Endodermal cell (in vitro differentiated cells): ENCODE measurements at regions not wholly inside any gene's neighbourhood (a gene's known extent, or its start where the extent isn't known, plus 50 kb on each side); places are given as distances from the start of the nearest gene placed in this dataset.

ENCODE experiments used
- DNase-seq: peaks from one replicate; pipeline ENCODE4 v3.0.0-alpha.2; 2017
- H3K27ac ChIP-seq: 2 replicates; pipeline ENCODE4 v1.5.1; 2013; ENCODE audit warnings: mild to moderate bottlenecking, low read depth, low read length, moderate library complexity
- H3K27me3 ChIP-seq: 2 replicates; pipeline ENCODE4 v1.6.1; 2013; ENCODE audit warnings: mild to moderate bottlenecking, low read length, moderate library complexity; ENCODE audit not compliant: insufficient read depth, control insufficient read depth, poor library complexity, severe bottlenecking
- H3K36me3 ChIP-seq: 2 replicates; pipeline ENCODE4 v1.7.0; 2013; ENCODE audit warnings: mild to moderate bottlenecking, low read length, moderate library complexity; ENCODE audit not compliant: control insufficient read depth, insufficient read depth
- H3K4me1 ChIP-seq: one replicate; pipeline ENCODE4 v1.7.0; 2013; ENCODE audit warnings: low read length; ENCODE audit not compliant: control insufficient read depth, insufficient read depth
- H3K4me3 ChIP-seq: 2 replicates; pipeline ENCODE4 v1.5.1; 2013; ENCODE audit warnings: mild to moderate bottlenecking, low read length, moderate library complexity
- H3K9ac ChIP-seq: 2 replicates; pipeline ENCODE4 v1.6.1; 2013; ENCODE audit warnings: mild to moderate bottlenecking, low read length, moderate library complexity; ENCODE audit not compliant: poor library complexity, severe bottlenecking; ENCODE audit errors: extremely low read depth
- H3K9me3 ChIP-seq: 2 replicates; pipeline ENCODE4 v1.6.1; 2013; ENCODE audit warnings: mild to moderate bottlenecking, low read length, moderate library complexity; ENCODE audit not compliant: control insufficient read depth
- H3K27ac Mint-ChIP-seq: 2 replicates; pipeline ENCODE4 v1.8.0; 2020; ENCODE audit warnings: mixed read lengths
- H3K27me3 Mint-ChIP-seq: 2 replicates; pipeline ENCODE4 v1.8.0; 2021; ENCODE audit warnings: mild to moderate bottlenecking, mixed read lengths; ENCODE audit not compliant: insufficient read depth
- H3K36me3 Mint-ChIP-seq: 2 replicates; pipeline ENCODE4 v1.8.0; 2020; ENCODE audit warnings: low read depth, mixed read lengths
- H3K4me1 Mint-ChIP-seq: 2 replicates; pipeline ENCODE4 v1.8.0; 2020; ENCODE audit warnings: mixed read lengths
- H3K4me3 Mint-ChIP-seq: 2 replicates; pipeline ENCODE4 v1.8.0; 2020; ENCODE audit warnings: mild to moderate bottlenecking, moderate library complexity, mixed read lengths
- H3K9me3 Mint-ChIP-seq: 2 replicates; pipeline ENCODE4 v1.8.0; 2020; ENCODE audit warnings: mild to moderate bottlenecking, mixed read lengths
- CTCF ChIP-seq: fragments of 200-600 bp; sonication (generic); conservative IDR thresholded peaks from 2 replicates; pipeline ENCODE4 v1.5.0; 2021; ENCODE audit warnings: antibody characterized with exemption, mild to moderate bottlenecking
- WGBS, 2 experiments: methylation state at CpG; one replicate each; pipeline versions ENCODE4 v1.1.5 to v1.1.7; 2013; ENCODE audit warnings: missing lambda C conversion rate in 2 of 2, mixed read lengths in 1 of 2; ENCODE audit not compliant: insufficient coverage in 1 of 2, insufficient read length in 1 of 2; 5-methylcytosine and 5-hydroxymethylcytosine counted together

GRCh38 chr5:175599210-175599609 lies 58.7 kb upstream of the HRH2 start:
- Mint-ChIP-seq H3K36me3 (no peaks in the 10 kb centered on the region), H3K27me3 (no peaks in the 10 kb centered on the region), H3K4me3 (no peak overlapping the region), H3K9me3 (peaks cover 3% of the 10 kb centered on the region), H3K27ac (no peak overlapping the region), H3K4me1 (peaks cover 20% of the 10 kb centered on the region)
- Histone ChIP-seq H3K4me3 (no peak overlapping the region), H3K9me3 (no peaks in the 10 kb centered on the region), H3K36me3 (no peaks in the 10 kb centered on the region), H3K4me1 (no peaks in the 10 kb centered on the region), H3K27ac (no peak overlapping the region), H3K27me3 (no peaks in the 10 kb centered on the region), H3K9ac (no peak overlapping the region)
- DNase-seq = no peak
- no peak for TF ChIP-seq CTCF
- WGBS, 2 experiments = 89 to 90% methylated on average over 7 of the region's 7 CpGs

GRCh38 chr5:175603987-175604739 lies 53.7 kb upstream of the HRH2 start:
- no peak overlapping the region for H3K4me3 ChIP-seq
- peaks cover 23% of the 10 kb centered on the region for H3K9me3 Mint-ChIP-seq
- no peaks in the 10 kb centered on the region for H3K36me3 ChIP-seq
- H3K27ac Mint-ChIP-seq = peak overlapping the region; percentile 39
- H3K4me3 Mint-ChIP-seq = no peak overlapping the region
- H3K9me3 ChIP-seq = peaks cover 18% of the 10 kb centered on the region
- no peaks in the 10 kb centered on the region for H3K4me1 ChIP-seq
- no peaks in the 10 kb centered on the region for H3K27me3 Mint-ChIP-seq
- no peaks in the 10 kb centered on the region for H3K27me3 ChIP-seq
- H3K9ac ChIP-seq = no peak overlapping the region
- H3K4me1 Mint-ChIP-seq = peaks cover 15% of the 10 kb centered on the region
- no peak overlapping the region for H3K27ac ChIP-seq
- H3K36me3 Mint-ChIP-seq = peaks cover 7% of the 10 kb centered on the region
- no peak for TF ChIP-seq CTCF
- 17 to 56% methylated on average over 2 to 4 of the region's 4 CpGs for WGBS, 2 experiments
- no peak for DNase-seq

- H3K36me3 Mint-ChIP-seq = peaks cover 7% of the 10 kb centered on the region
- Histone ChIP-seq H3K36me3 (no peaks in the 10 kb centered on the region), H3K4me3 (no peak overlapping the region), H3K4me1 (no peaks in the 10 kb centered on the region), H3K9ac (no peak overlapping the region), H3K9me3 (peaks cover 18% of the 10 kb centered on the region), H3K27me3 (no peaks in the 10 kb centered on the region), H3K27ac (no peak overlapping the region)
- H3K27me3 Mint-ChIP-seq = no peaks in the 10 kb centered on the region
- H3K9me3 Mint-ChIP-seq = peaks cover 23% of the 10 kb centered on the region
- peaks cover 15% of the 10 kb centered on the region for H3K4me1 Mint-ChIP-seq
- 82 to 93% methylated on average over 1 to 3 of the region's 3 CpGs for WGBS, 2 experiments
- no peak overlapping the region for H3K4me3 Mint-ChIP-seq
- no peak for DNase-seq
- TF ChIP-seq CTCF = no peak
- no peak overlapping the region for H3K27ac Mint-ChIP-seq
Observed at GRCh38 chr5:175606409-175606808, 51.5 kb upstream of the HRH2 start.
